H9 (cell line): ENCODE measurements at regions not wholly inside any gene's neighbourhood (a gene's known extent, or its start where the extent isn't known, plus 50 kb on each side); places are given as distances from the start of the nearest gene placed in this dataset.

Experiments used
- DNase-seq: peaks from one replicate; pipeline ENCODE4 v3.0.0-alpha.2; 2017
- H2AFZ ChIP-seq: one replicate; pipeline ENCODE4 v1.6.1; 2013; ENCODE audit warnings: mild to moderate bottlenecking, low read length, control low read depth, moderate library complexity
- H2AK5ac ChIP-seq: 2 replicates; pipeline ENCODE4 v1.6.1; 2013; ENCODE audit warnings: low read length, control low read depth, mixed read lengths; ENCODE audit not compliant: insufficient read length
- H2BK120ac ChIP-seq: one replicate; pipeline ENCODE4 v1.6.1; 2013; ENCODE audit warnings: low read depth, mild to moderate bottlenecking, low read length, control low read depth, inconsistent platforms; ENCODE audit not compliant: poor library complexity, severe bottlenecking
- H2BK12ac ChIP-seq: 2 replicates; pipeline ENCODE4 v1.6.1; 2013; ENCODE audit warnings: low read length, control low read depth, mixed read lengths, low read depth; ENCODE audit not compliant: insufficient read length
- H2BK15ac ChIP-seq: 2 replicates; pipeline ENCODE4 v1.6.1; 2013; ENCODE audit warnings: low read depth, low read length, control low read depth
- H2BK20ac ChIP-seq: one replicate; pipeline ENCODE4 v1.6.1; 2013; ENCODE audit warnings: low read depth, mild to moderate bottlenecking, low read length, control low read depth, inconsistent platforms; ENCODE audit not compliant: poor library complexity, severe bottlenecking
- H2BK5ac ChIP-seq: 2 replicates; pipeline ENCODE4 v1.6.1; 2013; ENCODE audit warnings: low read length, control low read depth, mixed read lengths; ENCODE audit not compliant: insufficient read length
- H3K14ac ChIP-seq: 2 replicates; pipeline ENCODE4 v1.6.1; 2013; ENCODE audit warnings: low read length, control low read depth; ENCODE audit not compliant: insufficient read depth
- H3K18ac ChIP-seq: 2 replicates; pipeline ENCODE4 v1.6.1; 2013; ENCODE audit warnings: low read depth, mild to moderate bottlenecking, mixed read lengths, low read length, control low read depth; ENCODE audit not compliant: insufficient read length
- H3K23ac ChIP-seq: 2 replicates; pipeline ENCODE4 v1.6.1; 2013; ENCODE audit warnings: low read length, control low read depth, mixed read lengths, low read depth; ENCODE audit not compliant: insufficient read length
- H3K23me2 ChIP-seq: 2 replicates; pipeline ENCODE4 v1.6.1; 2013; ENCODE audit warnings: low read depth, mild to moderate bottlenecking, mixed read lengths, low read length, control low read depth; ENCODE audit not compliant: insufficient read length, poor library complexity, severe bottlenecking
- H3K27ac ChIP-seq: 2 replicates; pipeline ENCODE4 v1.5.1; 2013; ENCODE audit warnings: low read length, control low read depth, mixed read lengths, low read depth; ENCODE audit not compliant: insufficient read length
- H3K27me3 ChIP-seq: 2 replicates; pipeline ENCODE4 v1.6.1; 2013; ENCODE audit warnings: low read length, control low read depth, inconsistent platforms; ENCODE audit not compliant: insufficient read depth
- H3K4ac ChIP-seq: 2 replicates; pipeline ENCODE4 v1.6.1; 2013; ENCODE audit warnings: low read depth, mild to moderate bottlenecking, control low read depth, inconsistent platforms, low read length, moderate library complexity
- H3K4me1 ChIP-seq: 2 replicates; pipeline ENCODE4 v1.6.1; 2013; ENCODE audit warnings: low read length, control low read depth, inconsistent platforms; ENCODE audit not compliant: insufficient read depth
- H3K4me2 ChIP-seq: 2 replicates; pipeline ENCODE4 v1.6.1; 2013; ENCODE audit warnings: low read length, control low read depth, mixed read lengths; ENCODE audit not compliant: insufficient read length, insufficient read depth
- H3K56ac ChIP-seq: 2 replicates; pipeline ENCODE4 v1.6.1; 2013; ENCODE audit warnings: low read depth, mild to moderate bottlenecking, mixed read lengths, low read length, control low read depth; ENCODE audit not compliant: insufficient read length
- H3K79me1 ChIP-seq: 2 replicates; pipeline ENCODE4 v1.6.1; 2013; ENCODE audit warnings: low read depth, mild to moderate bottlenecking, moderate library complexity, low read length, control low read depth, inconsistent platforms; ENCODE audit not compliant: insufficient read depth, poor library complexity, severe bottlenecking
- H3K79me2 ChIP-seq: 2 replicates; pipeline ENCODE4 v1.6.1; 2013; ENCODE audit warnings: low read length, control low read depth, inconsistent platforms; ENCODE audit not compliant: insufficient read depth
- H3K9ac ChIP-seq: 2 replicates; pipeline ENCODE4 v1.6.1; 2013; ENCODE audit warnings: low read length, control low read depth, mixed read lengths; ENCODE audit not compliant: insufficient read length; ENCODE audit errors: extremely low read depth
- H3K9me3 ChIP-seq: one replicate; pipeline ENCODE4 v1.6.1; 2013; ENCODE audit warnings: low read depth, low read length, inconsistent platforms; ENCODE audit not compliant: control insufficient read depth
- H3T11ph ChIP-seq: one replicate; pipeline ENCODE4 v1.6.1; 2013; ENCODE audit warnings: mild to moderate bottlenecking, low read length, control low read depth, inconsistent platforms
- H4K20me1 ChIP-seq: one replicate; pipeline ENCODE4 v1.6.1; 2013; ENCODE audit not compliant: control insufficient read depth, insufficient read length, insufficient read depth
- H4K5ac ChIP-seq: 2 replicates; pipeline ENCODE4 v1.6.1; 2013; ENCODE audit warnings: low read depth, mild to moderate bottlenecking, mixed read lengths, low read length, control low read depth; ENCODE audit not compliant: insufficient read length
- H4K8ac ChIP-seq: replicated peaks from 2 replicates; pipeline ENCODE4 v1.6.1; 2013; ENCODE audit warnings: low read length, control low read depth, mixed read lengths, low read depth; ENCODE audit not compliant: insufficient read length
- H4K91ac ChIP-seq: 2 replicates; pipeline ENCODE4 v1.6.1; 2013; ENCODE audit warnings: low read depth, mild to moderate bottlenecking, moderate library complexity, mixed read lengths, low read length, control low read depth; ENCODE audit not compliant: insufficient read length
- H3K27ac Mint-ChIP-seq, 3 experiments: 2 replicates in 2 of 3; 3 replicates in 1 of 3; pipeline ENCODE4 v1.8.0; 2020 to 2021; ENCODE audit warnings: mixed read lengths in 3 of 3, mild to moderate bottlenecking in 1 of 3, moderate library complexity in 1 of 3
- H3K27me3 Mint-ChIP-seq: 2 replicates; pipeline ENCODE4 v1.8.0; 2021; ENCODE audit warnings: low read depth, mild to moderate bottlenecking, moderate library complexity, mixed read lengths
- H3K36me3 Mint-ChIP-seq, 3 experiments: 2 replicates in 2 of 3; 3 replicates in 1 of 3; pipeline ENCODE4 v1.8.0; 2020 to 2021; ENCODE audit warnings: low read depth in 3 of 3, mixed read lengths in 3 of 3; ENCODE audit not compliant: insufficient read depth in 1 of 3
- H3K4me1 Mint-ChIP-seq, 2 experiments: 2 replicates each; pipeline ENCODE4 v1.8.0; 2020; ENCODE audit warnings: mixed read lengths in 2 of 2
- H3K4me3 Mint-ChIP-seq, 2 experiments: 2 replicates in 1 of 2; 3 replicates in 1 of 2; pipeline ENCODE4 v1.8.0; 2020 to 2021; ENCODE audit warnings: mild to moderate bottlenecking in 2 of 2, mixed read lengths in 2 of 2, moderate library complexity in 1 of 2
- H3K9me3 Mint-ChIP-seq, 2 experiments: 2 replicates in 1 of 2; 3 replicates in 1 of 2; pipeline ENCODE4 v1.8.0; 2020; ENCODE audit warnings: mild to moderate bottlenecking in 2 of 2, mixed read lengths in 2 of 2, moderate library complexity in 1 of 2
- CTCF ChIP-seq: fragments of 200-600 bp; sonication (generic); conservative IDR thresholded peaks from 3 replicates; pipeline ENCODE4 v1.8.0; 2021; ENCODE audit warnings: antibody characterized with exemption, mild to moderate bottlenecking
- WGBS: extraction: QIAGEN DNeasy Blood & Tissue Kit; methylation state at CpG from one replicate; pipeline ENCODE4 v1.1.7; 2013; ENCODE audit warnings: missing lambda C conversion rate, low lambda C conversion rate, mixed read lengths; ENCODE audit not compliant: insufficient read length; ENCODE audit errors: extremely low coverage; 5-methylcytosine and 5-hydroxymethylcytosine counted together

GRCh38 chr20:23159947-23160318 is 73.8 kb upstream of the CD93 start:
- no peaks in the 10 kb centered on the region for H3K27me3 ChIP-seq
- no peak overlapping the region for H3K4ac ChIP-seq
- H4K8ac ChIP-seq = no peak overlapping the region
- no peak overlapping the region for H2BK12ac ChIP-seq
- no peak overlapping the region for H2AFZ ChIP-seq
- Mint-ChIP-seq H3K4me1 (peaks cover 27 to 31% of the 10 kb centered on the region in 2 experiments), H3K36me3 (no peaks in the 10 kb centered on the region), H3K9me3 (no peaks in the 10 kb centered on the region), H3K27ac (no peak overlapping the region), H3K4me3 (no peak overlapping the region), H3K27me3 (no peaks in the 10 kb centered on the region; the same call in none of the 2 replicates)
- no peak overlapping the region for H3K9ac ChIP-seq
- WGBS = no CpG with 5 or more reads among the region's 4 CpGs
- H3K4me2 ChIP-seq = no peak overlapping the region
- H2BK120ac ChIP-seq = no peak overlapping the region
- TF ChIP-seq CTCF = no peak
- H2AK5ac ChIP-seq = no peak overlapping the region
- no peak overlapping the region for H2BK15ac ChIP-seq
- no peaks in the 10 kb centered on the region for H3K79me1 ChIP-seq
- H4K20me1 ChIP-seq = no peaks in the 10 kb centered on the region
- no peak for DNase-seq
- no peak overlapping the region for H3K23ac ChIP-seq
- H3K56ac ChIP-seq = no peak overlapping the region
- H3K27ac ChIP-seq = no peak overlapping the region
- no peak overlapping the region for H2BK20ac ChIP-seq
- H3K79me2 ChIP-seq = no peaks in the 10 kb centered on the region
- no peak overlapping the region for H4K91ac ChIP-seq
- no peaks in the 10 kb centered on the region for H3K23me2 ChIP-seq
- no peak overlapping the region for H3K18ac ChIP-seq
- no peak overlapping the region for H2BK5ac ChIP-seq
- H3T11ph ChIP-seq = no peak overlapping the region
- no peak overlapping the region for H3K14ac ChIP-seq
- H3K4me1 ChIP-seq = peaks cover 7% of the 10 kb centered on the region; the same call in 1 of the 2 replicates
- no peak overlapping the region for H4K5ac ChIP-seq
- no peaks in the 10 kb centered on the region for H3K9me3 ChIP-seq
